ENCODE measurements at regions not wholly inside any gene's neighbourhood (a gene's known extent, or its start where the extent isn't known, plus 50 kb on each side); places are given as distances from the start of the nearest gene placed in this dataset.
"Not testable (repeated sequence)": the region's sequence is repeated elsewhere in the genome, so short reads cannot be mapped to it uniquely, and the experiment has no call there.

- H3K4me3 ChIP-seq (ENCODE audit: low read depth, low read length) = no peak overlapping the region
- TF ChIP-seq, protein P1, sequence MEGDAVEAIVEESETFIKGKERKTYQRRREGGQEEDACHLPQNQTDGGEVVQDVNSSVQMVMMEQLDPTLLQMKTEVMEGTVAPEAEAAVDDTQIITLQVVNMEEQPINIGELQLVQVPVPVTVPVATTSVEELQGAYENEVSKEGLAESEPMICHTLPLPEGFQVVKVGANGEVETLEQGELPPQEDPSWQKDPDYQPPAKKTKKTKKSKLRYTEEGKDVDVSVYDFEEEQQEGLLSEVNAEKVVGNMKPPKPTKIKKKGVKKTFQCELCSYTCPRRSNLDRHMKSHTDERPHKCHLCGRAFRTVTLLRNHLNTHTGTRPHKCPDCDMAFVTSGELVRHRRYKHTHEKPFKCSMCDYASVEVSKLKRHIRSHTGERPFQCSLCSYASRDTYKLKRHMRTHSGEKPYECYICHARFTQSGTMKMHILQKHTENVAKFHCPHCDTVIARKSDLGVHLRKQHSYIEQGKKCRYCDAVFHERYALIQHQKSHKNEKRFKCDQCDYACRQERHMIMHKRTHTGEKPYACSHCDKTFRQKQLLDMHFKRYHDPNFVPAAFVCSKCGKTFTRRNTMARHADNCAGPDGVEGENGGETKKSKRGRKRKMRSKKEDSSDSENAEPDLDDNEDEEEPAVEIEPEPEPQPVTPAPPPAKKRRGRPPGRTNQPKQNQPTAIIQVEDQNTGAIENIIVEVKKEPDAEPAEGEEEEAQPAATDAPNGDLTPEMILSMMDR (IDR thresholded peaks at IDR 0.05; ENCODE audit: borderline replicate concordance, insufficient read depth, low read depth, low read length) = no peak
These were observed 189.7 kb downstream of the TRIML1 start for GRCh38 chr4:188328966-188329365.

- TF ChIP-seq, protein P1 (IDR thresholded peaks at IDR 0.05; ENCODE audit: borderline replicate concordance, insufficient read depth, low read depth, low read length) = no peak
- H3K4me3 ChIP-seq (ENCODE audit: low read depth, low read length) = no peak overlapping the region
These were observed 190.3 kb downstream of the TRIML1 start for GRCh38 chr4:188329521-188329920.

GRCh38 chr4:188332265-188332664 is 193.0 kb downstream of the TRIML1 start:
- no peak overlapping the region for H3K4me3 ChIP-seq (ENCODE audit: low read depth, low read length)
- TF ChIP-seq, protein P1 (IDR thresholded peaks at IDR 0.05; ENCODE audit: borderline replicate concordance, insufficient read depth, low read depth, low read length) = no peak

DNA sequence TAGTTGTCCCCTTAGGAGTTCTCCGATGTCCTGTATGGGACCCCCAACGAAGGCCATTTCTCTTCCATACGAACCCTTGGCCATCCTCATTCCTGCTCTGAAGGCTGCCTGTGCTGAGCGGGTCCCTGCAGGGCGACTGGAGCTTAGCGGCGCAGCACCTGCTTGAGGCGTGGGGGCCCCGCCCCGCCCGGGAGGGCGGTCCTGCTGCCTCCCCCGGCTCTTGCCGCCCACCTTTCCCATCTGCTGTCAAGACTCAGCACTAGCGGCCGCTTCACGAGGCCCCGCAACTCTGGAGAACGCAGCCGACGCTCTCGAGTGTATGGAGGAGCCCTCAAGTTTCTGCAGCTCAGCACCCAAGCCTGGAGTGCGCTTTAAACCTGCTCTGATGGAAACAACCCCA is 197.7 kb downstream of the TRIML1 start:
- H3K4me3 ChIP-seq (ENCODE audit: low read depth, low read length) = no peak overlapping the region

DNA sequence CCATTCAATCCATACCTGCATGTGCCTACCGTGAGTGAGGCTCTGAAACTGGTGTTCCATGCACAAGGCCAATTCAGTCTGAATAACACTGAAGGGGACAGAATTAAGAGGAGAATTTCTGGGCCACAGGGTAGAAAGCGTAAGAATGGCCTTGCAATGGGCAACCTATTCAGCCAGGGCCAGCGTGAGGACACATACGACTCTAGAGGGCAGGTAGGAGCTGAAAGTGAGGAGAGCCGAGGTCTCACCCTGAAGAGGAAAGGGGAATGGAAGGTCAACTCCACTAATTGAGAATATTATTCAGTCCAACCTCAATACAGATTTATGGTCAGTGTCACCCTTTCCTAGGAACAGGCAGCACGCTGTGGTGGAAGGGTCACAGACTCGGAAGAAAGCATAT is 202.2 kb downstream of the TRIML1 start:
- TF ChIP-seq, protein P1 (IDR thresholded peaks at IDR 0.05; ENCODE audit: borderline replicate concordance, insufficient read depth, low read depth, low read length) = no peak
- H3K4me3 ChIP-seq (ENCODE audit: low read depth, low read length) = no peak overlapping the region

More for the DNA sequence above, 197.7 kb downstream of the TRIML1 start:
- TF ChIP-seq, protein P1 (IDR thresholded peaks at IDR 0.05; ENCODE audit: borderline replicate concordance, insufficient read depth, low read depth, low read length) = no peak

DNA sequence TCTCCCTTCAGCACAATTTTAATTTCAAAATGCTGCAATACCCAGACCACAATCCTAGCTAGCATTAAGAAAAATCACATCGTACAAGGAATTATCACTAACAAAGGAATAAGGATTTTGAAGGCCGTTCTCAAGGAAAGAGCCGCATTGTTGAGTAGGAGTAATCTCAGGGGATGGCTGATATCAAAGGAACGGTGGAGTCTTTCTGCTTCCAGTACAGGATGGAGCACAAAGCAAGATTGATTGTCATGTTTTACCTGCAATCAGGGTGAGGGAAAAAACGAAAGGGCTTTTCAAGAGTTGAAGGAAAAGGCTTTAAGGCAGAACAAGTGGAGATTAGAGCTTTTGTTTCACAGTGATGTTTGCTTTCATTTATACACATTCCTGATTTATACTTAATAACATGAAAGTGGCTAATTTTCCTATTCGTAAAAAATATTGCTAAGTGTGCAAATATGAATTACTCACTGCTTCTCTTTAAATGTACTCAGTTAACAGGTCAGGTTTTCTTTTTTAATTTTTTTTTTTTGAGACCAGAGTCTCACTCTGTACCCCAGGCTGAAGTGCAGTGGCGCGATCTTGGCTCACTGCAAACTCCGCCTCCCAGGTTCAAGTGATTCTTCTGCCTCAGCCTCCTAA is 207.0 kb downstream of the TRIML1 start:
- TF ChIP-seq, protein P1 (IDR thresholded peaks at IDR 0.05; ENCODE audit: borderline replicate concordance, insufficient read depth, low read depth, low read length) = no peak
- no peak overlapping the region for H3K4me3 ChIP-seq (ENCODE audit: low read depth, low read length)

- TF ChIP-seq, protein P1 (IDR thresholded peaks at IDR 0.05; ENCODE audit: borderline replicate concordance, insufficient read depth, low read depth, low read length) = no peak
- no peak overlapping the region for H3K4me3 ChIP-seq (ENCODE audit: low read depth, low read length)
These were observed 208.1 kb downstream of the TRIML1 start for GRCh38 chr4:188347339-188347738.

- H3K4me3 ChIP-seq (ENCODE audit: low read depth, low read length) = not testable (repeated sequence)
These were observed 210.3 kb downstream of the TRIML1 start for GRCh38 chr4:188349569-188349968.

All from GM12875 (cell line).